SK-N-SH treated with all-trans-retinoic acid at 6 μM for 48 hours (cell line): ENCODE measurements at regions not wholly inside any gene's neighbourhood (a gene's known extent, or its start where the extent isn't known, plus 50 kb on each side); places are given as distances from the start of the nearest gene placed in this dataset.

Source experiments
- ATAC-seq: fragments of 200-7000 bp; cut with Tn5 transposase; 3 replicates; pipeline ENCODE4 v1.9.1; 2020; ENCODE audit warnings: mild to moderate bottlenecking, moderate library complexity
- ARNTL ChIP-seq: fragments of 450-650 bp; formaldehyde crosslinking; IDR thresholded peaks from 2 replicates; pipeline ENCODE4 v1.5.0; 2020; ENCODE audit warnings: low read depth, mild to moderate bottlenecking, moderate library complexity, borderline replicate concordance
- CREB5 ChIP-seq: fragments of 250-450 bp; sonication (Bioruptor Pico); IDR thresholded peaks from 2 replicates; pipeline ENCODE4 v1.5.1; 2020; ENCODE audit warnings: low read depth, mild to moderate bottlenecking, moderate library complexity
- CSDC2 ChIP-seq: fragments of 250-450 bp; sonication (Bioruptor Pico); IDR thresholded peaks from 2 replicates; pipeline ENCODE4 v1.5.0; 2020; ENCODE audit warnings: mild to moderate bottlenecking, moderate library complexity
- ESRRG ChIP-seq: fragments of 250-450 bp; sonication (Bioruptor Pico); IDR thresholded peaks from 2 replicates; pipeline ENCODE4 v1.6.1; 2021; ENCODE audit warnings: mild to moderate bottlenecking
- GLIS3 ChIP-seq: fragments of 250-450 bp; sonication (Bioruptor Pico); IDR thresholded peaks from 2 replicates; pipeline ENCODE4 v1.5.0; 2020; ENCODE audit warnings: mild to moderate bottlenecking, moderate library complexity
- OSR1 ChIP-seq: fragments of 250-450 bp; sonication (Bioruptor Pico); IDR thresholded peaks from 2 replicates; pipeline ENCODE4 v1.8.0; 2022; ENCODE audit warnings: moderate library complexity, mild to moderate bottlenecking, inconsistent platforms
- PATZ1 ChIP-seq: fragments of 250-450 bp; sonication (Bioruptor Pico); IDR thresholded peaks from 2 replicates; pipeline ENCODE4 v1.8.0; 2020; ENCODE audit warnings: mild to moderate bottlenecking, moderate library complexity, borderline replicate concordance
- POU6F1 ChIP-seq: fragments of 250-450 bp; sonication (Bioruptor Pico); IDR thresholded peaks from 2 replicates; pipeline ENCODE4 v1.8.0; 2021; ENCODE audit warnings: low read depth, mild to moderate bottlenecking, moderate library complexity, borderline replicate concordance
- PPARA ChIP-seq: fragments of 250-450 bp; sonication (Bioruptor Pico); IDR thresholded peaks from 2 replicates; pipeline ENCODE4 v1.5.0; 2020; ENCODE audit warnings: mild to moderate bottlenecking, borderline replicate concordance
- RARB ChIP-seq: fragments of 250-450 bp; sonication (Bioruptor Pico); IDR thresholded peaks from 2 replicates; pipeline ENCODE4 v1.8.0; 2021; ENCODE audit warnings: mild to moderate bottlenecking, moderate library complexity
- SNAI2 ChIP-seq: fragments of 250-450 bp; sonication (Bioruptor Pico); IDR thresholded peaks from 2 replicates; pipeline ENCODE4 v1.5.0; 2020; ENCODE audit warnings: mild to moderate bottlenecking, moderate library complexity
- TCF4 ChIP-seq: fragments of 250-450 bp; sonication (Bioruptor Pico); IDR thresholded peaks from 2 replicates; pipeline ENCODE4 v1.8.0; 2021; ENCODE audit warnings: mild to moderate bottlenecking, moderate library complexity, borderline replicate concordance
- ZC3H10 ChIP-seq: fragments of 250-450 bp; sonication (Bioruptor Pico); IDR thresholded peaks from 2 replicates; pipeline ENCODE4 v1.5.1; 2021; ENCODE audit warnings: mild to moderate bottlenecking, moderate library complexity
- ZFP3 ChIP-seq: fragments of 250-450 bp; sonication (Bioruptor Pico); IDR thresholded peaks from 2 replicates; pipeline ENCODE4 v1.5.0; 2020; ENCODE audit warnings: mild to moderate bottlenecking, moderate library complexity
- ZFP30 ChIP-seq: fragments of 450-650 bp; formaldehyde crosslinking; IDR thresholded peaks from 2 replicates; pipeline ENCODE4 v1.5.0; 2022; ENCODE audit warnings: mild to moderate bottlenecking, moderate library complexity
- ZNF565 ChIP-seq: fragments of 450-650 bp; formaldehyde crosslinking; conservative IDR thresholded peaks from 2 replicates; pipeline ENCODE4 v1.5.0; 2020; ENCODE audit warnings: low read depth, mild to moderate bottlenecking, moderate library complexity
- ZNF70 ChIP-seq: fragments of 450-650 bp; formaldehyde crosslinking; IDR thresholded peaks from 2 replicates; pipeline ENCODE4 v1.5.0; 2020; ENCODE audit warnings: mild to moderate bottlenecking, moderate library complexity
- ZNF8 ChIP-seq: fragments of 450-650 bp; formaldehyde crosslinking; IDR thresholded peaks from 2 replicates; pipeline ENCODE4 v1.5.0; 2020; ENCODE audit warnings: mild to moderate bottlenecking, moderate library complexity

GRCh38 chr2:216915557-216916150 is 55.8 kb upstream of the TNP1 start (continued):
- TF ChIP-seq POU6F1 (CRISPR knock-in tag) (no peak), PATZ1 (CRISPR knock-in tag) (no peak), ZFP3 (CRISPR knock-in tag) (no peak), RARB (CRISPR knock-in tag) (no peak), ZNF565 (CRISPR knock-in tag) (no peak), ZC3H10 (no peak), PPARA (no peak)

- ATAC-seq, result no peak
- TF ChIP-seq POU6F1 (CRISPR knock-in tag), result no peak
- no peak for TF ChIP-seq GLIS3 (CRISPR knock-in tag)
- TF ChIP-seq TCF4 (CRISPR knock-in tag), result no peak
Measured at GRCh38 chr2:216914491-216914890, 54.6 kb upstream of the TNP1 start.

- TF ChIP-seq GLIS3 (CRISPR knock-in tag) (no peak), ZNF565 (CRISPR knock-in tag) (no peak), SNAI2 (CRISPR knock-in tag) (no peak), CREB5 (CRISPR knock-in tag) (no peak), CSDC2 (CRISPR knock-in tag) (no peak), ZNF8 (CRISPR knock-in tag) (no peak), RARB (CRISPR knock-in tag) (no peak), PATZ1 (CRISPR knock-in tag) (no peak), POU6F1 (CRISPR knock-in tag) (no peak)
- 0 out of 3 replicates have a peak, but pooled peaks have one; percentile 22 for ATAC-seq
Measured at GRCh38 chr2:216911886-216912285, 52.0 kb upstream of the TNP1 start.

GRCh38 chr2:216911008-216911407 is 51.1 kb upstream of the TNP1 start:
- TF ChIP-seq CSDC2 (CRISPR knock-in tag), result no peak
- no peak for TF ChIP-seq ZNF565 (CRISPR knock-in tag)
- no peak for TF ChIP-seq ARNTL (CRISPR knock-in tag)
- no peak for TF ChIP-seq PATZ1 (CRISPR knock-in tag)
- no peak for TF ChIP-seq CREB5 (CRISPR knock-in tag)
- no peak for TF ChIP-seq ZFP30 (CRISPR knock-in tag)
- no peak for TF ChIP-seq ZNF70 (CRISPR knock-in tag)
- TF ChIP-seq PPARA, result no peak
- no peak for TF ChIP-seq OSR1 (CRISPR knock-in tag)
- TF ChIP-seq RARB (CRISPR knock-in tag), result no peak
- TF ChIP-seq ESRRG (CRISPR knock-in tag), result no peak
- ATAC-seq, result no peak
